HG03025 (cell line): ENCODE measurements at regions not wholly inside any gene's neighbourhood (a gene's known extent, or its start where the extent isn't known, plus 50 kb on each side); places are given as distances from the start of the nearest gene placed in this dataset.

Source experiments
- ATAC-seq: cut with Tn5 transposase; IDR thresholded peaks from one replicate; pipeline ENCODE4 v1.9.1; 2021; ENCODE audit warnings: mild to moderate bottlenecking, moderate library complexity; ENCODE audit not compliant: unreplicated experiment, low FRiP score

DNA sequence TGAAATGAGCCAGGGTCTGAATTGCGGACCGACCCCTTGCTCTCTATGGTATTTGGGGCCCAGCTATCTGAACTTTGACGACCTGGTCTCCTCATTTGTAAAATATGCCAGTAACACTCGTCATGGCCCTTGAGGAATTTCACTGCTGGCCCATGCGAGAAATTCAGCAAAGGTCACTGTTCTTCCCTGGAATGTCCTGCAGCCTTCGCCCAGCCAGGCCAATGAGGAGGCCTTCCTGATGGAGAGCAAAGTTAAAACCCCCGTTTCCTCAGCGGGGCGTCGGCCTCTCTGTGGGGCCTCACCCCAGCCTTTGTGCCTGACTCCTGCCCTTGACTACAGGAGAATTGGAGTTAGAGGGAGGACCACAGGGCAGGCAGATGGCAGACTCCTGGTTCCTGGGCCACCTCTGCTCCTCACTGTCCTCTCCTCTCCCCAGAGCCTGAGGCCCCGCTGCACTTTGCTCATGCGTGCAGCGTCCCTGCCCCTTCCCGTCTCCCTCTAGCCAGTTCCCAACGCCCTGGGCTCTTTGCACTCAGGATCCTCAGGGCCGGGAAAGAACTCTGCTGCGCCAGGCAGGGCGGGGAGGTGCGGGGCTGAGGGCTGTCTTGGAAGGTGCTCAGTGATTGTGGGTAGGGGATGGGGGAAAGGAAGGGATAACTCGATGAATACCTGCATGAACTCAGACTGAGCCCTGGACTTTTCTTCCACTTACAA, 257.0 kb upstream of the RAB6C start:
- no peak for ATAC-seq

DNA sequence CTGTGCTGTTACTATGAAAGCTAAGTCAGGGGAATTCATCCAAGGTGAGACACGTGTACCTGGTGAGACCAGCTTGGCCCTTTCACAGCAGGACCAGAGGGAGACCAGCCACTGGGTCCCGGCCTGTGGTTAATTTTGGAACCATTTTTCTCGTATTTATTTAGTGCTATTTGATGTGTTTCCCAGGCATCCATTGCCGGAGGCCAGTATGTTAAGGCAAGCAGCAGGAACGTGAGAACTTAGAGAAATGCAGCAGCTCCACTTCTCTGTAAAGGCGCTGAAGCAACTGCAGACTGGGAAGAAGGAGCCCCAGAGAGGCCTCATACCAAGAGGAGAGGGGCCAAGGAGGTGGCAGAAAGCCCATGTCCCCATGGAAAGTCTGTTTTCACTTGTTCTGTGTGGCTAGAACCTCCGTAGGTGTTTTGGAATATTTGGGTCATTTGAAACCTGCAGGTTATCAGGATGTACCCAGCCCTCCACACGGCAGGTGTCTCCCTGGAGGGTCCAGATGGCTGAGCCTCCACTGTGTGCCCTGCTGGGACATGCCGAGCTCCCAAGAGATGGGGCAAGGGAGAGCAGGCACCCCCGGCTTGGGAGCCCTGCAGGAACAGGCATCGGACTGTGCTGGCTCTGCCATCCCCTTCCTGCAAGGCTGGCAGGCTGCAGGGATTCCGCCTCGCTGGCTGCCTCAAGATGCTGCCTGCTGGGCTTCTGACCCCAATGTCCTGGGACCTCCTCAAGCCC, 256.0 kb upstream of the RAB6C start:
- no peak for ATAC-seq

DNA sequence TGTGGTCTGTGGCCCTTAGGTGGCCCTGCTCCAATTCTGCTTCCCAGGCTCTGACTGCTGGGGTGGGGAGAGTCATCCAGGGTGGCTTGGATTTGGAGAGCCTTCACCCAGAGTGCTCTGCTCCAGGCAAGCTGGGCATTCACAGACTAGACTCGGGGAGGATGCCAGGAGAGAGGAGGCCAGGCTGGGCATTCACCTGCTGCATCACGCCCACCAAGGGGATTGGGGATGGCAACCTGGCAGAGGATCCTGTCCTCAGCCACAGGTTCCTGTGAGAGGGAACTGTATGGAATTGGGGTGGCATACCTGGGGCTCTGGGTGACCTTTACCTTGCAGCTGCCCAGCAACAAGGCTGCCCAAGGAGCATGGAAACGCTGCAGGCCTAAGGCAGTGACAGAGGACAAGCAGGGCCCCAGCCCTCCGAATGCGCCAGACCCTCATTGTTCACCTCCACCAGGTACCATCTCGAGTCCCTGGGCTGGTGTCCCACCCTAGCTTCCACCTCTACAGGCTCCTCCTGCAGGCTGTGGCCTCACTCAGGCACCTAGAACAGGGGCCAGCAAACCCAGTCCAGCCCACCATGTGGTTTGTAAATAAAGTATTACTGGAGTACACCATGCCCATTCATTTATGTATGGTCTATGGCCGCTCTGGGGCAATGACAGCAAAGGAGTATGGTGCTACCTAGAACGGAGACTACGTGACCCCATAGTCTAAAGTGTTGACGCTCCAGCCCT, 255.3 kb upstream of the RAB6C start:
- ATAC-seq: no peak

DNA sequence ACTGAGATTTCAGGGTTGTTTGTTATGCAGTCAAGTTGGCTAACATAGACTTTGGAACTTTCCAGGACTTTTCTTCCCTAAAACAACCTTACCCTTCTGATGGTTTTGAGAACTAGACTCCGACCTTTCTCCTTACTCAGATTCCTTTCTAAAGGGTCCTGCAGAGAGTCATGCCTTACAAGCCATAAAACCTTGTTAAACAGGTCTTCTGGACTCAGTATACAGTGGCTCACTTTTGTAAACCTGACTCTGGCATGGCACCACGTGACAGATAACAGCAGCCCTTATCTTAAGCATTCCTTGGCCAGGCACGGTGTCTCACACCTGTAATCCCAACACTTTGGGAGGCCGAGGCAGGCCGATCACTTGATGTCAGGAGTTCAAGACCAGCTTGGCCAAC, 253.2 kb upstream of the RAB6C start:
- ATAC-seq: no peak

DNA sequence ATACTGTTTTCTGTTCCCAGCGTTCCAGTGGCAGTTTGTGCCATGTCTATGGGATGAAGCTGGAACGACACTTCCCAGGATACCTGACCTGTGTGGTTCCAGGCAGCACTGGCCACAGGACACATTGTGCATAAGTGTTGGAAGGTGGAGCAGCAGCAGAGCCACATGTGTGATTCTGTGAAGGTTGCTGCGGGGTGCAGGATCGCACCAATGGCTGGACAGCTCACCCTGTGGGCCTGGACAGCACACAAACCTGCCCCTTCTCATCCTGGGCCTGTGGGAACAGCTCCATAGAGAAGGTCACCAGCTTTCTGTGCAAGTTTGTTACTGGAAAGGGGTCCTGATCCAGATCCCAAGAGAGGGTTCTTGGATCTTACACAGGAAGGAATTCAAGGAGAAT, 252.2 kb upstream of the RAB6C start:
- ATAC-seq: no peak

DNA sequence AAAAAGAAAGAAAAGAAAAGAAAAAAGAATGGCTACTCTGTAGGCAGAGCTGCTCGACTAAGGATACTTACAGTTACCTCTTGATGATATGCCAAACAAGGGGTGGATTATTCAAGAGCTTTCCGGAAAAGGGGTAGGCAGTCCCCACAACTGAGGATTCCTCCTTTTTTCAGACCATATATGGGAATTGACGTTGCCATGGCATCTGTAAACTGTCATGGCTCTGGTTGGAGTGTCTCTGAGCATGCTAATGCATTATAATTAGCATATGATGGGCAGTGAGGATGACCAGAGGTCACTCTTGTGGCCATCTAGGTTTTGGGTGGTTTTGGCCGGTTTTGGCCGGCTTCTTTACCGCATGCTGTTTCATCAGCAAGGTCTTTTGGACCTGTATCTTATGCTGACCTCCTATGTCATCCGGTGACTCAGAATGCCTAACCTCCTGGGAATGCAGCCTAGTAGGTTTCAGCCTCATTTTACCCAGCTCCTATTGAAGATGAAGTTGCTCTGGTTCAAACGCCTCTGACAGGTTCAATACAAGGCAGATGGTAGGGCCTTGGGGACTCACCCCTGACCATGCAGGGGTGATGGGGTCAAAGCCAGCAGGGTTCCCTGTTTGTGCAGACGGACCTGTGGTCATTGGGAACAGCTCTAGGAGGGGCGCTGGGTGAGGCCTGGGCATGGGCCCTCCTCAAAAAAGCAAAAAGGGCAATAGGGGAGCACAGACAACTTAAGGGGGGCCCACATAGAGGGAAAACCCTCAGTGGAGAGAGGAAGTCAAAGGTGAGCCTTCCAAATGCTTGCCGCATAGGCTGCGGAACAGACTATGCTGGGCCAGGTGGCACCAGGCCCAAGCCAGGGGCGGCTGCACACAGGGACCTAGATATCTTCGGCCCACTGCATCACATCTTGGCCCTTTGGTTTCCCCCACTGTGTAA, 251.2 kb upstream of the RAB6C start:
- ATAC-seq: no peak

DNA sequence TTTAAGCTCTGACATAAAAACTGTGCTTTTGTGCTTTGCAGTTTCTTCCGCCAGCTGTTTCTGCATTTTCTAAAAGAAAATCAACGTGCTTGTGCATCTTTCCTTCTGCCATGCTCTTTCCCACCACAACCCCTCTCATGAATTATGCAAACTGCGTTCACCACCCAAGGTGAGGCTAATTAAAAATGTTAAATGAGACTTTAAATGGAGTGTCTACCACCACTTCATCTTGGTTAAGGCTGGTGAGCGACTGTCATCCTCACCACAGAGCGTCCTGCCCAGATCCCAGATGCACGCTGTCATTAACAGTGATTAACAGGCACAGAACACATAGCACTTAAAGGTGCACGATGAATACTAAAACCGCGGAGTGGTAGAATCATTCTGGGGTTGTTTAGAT, 250.5 kb upstream of the RAB6C start:
- ATAC-seq: no peak

DNA sequence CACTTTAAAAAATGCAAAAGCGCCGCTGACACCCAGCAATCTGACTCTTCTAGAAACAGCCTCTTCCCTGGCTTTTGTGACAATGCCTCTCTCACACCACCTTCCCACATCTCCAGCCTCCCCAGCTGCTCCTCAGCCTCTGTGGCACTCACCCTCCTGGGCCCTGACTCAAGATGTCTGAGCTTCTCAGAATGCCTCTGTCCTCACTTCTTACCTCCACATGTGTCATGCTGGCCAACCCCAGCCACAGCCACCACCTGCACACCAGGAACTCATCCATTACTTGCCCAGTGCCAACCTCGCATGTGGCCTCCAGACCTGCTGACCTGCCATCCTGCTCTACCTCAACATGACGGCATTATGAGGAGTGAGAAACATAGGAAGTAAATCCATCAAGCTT, 249.8 kb upstream of the RAB6C start:
- ATAC-seq: no peak

DNA sequence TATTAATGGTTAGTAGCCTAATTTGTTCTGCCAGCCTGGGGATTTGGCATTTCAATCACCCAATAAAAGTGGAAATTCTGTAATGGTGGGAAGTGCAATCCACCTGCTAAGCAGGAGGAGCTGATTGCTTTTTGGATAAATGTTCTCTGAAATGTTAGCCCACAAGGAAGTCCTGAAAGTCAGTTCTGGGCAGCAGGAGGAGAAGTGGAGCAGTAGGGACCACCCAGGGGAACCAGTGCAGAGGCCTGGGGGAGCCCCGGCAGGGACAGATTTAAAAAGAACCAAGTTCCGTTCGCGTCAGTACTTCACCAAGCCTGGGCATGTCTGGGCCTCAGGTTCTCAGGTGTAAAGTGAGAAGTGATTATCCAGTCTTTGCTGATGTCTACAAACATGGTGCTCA, 248.5 kb upstream of the RAB6C start:
- no peak for ATAC-seq

DNA sequence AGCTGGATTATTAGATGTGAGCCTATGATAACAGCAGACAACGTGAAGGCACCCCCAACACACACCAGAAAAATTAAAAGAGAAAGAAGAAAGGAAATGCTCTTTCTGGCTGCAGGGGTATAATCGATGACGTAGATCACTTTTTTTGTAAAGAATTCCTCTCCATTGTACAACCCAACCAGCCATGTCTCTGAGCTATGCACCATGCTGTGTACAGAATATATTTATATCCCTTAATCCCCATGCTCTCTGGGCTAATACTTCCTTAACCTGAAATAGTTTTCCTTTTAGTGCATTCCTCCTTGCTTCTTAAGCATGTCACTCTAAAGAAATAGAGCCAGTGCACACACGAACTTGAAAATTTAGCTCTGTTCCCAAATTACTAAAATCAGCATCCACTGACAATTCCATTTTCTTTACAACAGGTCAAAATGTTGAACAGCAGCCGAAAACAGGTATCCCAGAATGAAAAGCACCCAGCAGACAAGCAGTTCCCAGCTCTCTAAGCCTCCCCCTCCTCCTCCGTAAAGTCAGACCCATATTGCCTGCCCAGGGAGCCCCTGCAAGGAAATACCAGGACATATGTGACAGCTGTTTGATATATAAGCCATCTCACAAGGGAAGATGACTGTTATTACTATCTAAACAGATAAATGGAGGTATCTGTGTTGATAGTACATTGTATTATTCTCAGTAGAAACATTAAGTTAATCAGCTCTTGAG, 247.4 kb upstream of the RAB6C start:
- no peak for ATAC-seq

DNA sequence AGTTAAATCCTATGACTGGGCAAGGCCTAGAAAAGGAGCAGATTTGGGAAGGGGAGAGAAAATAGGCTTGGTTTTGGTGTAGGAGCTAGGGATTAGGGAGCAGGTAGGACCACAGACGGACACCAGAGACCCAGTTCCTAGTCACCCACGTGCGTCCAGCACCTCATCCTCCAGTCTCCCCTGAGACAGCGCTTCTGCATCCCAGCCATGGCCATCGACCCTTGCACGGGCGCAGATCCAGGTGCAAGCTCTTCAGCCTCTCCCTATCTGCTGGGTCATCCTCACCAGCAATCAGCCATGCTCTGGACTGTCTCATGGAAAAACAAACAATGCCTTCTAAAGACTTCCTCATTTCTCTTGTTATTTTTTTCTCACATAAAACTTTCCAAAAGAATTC, 246.8 kb upstream of the RAB6C start:
- ATAC-seq: no peak

DNA sequence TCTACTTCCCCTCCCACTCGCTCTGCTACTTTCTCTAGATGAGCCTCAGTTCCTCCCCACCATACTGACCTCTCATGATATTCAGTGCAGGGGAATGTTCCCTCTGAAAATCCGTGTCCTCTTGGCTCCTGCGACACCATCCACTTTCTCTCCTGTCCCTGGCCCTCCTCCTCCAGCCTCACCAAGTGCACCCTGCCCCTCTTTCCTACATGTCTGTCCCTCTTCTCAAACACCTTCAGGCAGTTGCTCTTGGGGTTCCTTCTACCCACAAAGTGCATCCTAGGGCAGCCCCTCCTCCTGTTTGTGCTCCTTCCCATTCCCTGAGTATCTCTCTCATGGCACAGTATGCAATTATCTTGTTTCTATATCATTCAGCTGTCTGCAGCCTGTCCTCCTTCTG, 246.4 kb upstream of the RAB6C start:
- ATAC-seq: no peak

DNA sequence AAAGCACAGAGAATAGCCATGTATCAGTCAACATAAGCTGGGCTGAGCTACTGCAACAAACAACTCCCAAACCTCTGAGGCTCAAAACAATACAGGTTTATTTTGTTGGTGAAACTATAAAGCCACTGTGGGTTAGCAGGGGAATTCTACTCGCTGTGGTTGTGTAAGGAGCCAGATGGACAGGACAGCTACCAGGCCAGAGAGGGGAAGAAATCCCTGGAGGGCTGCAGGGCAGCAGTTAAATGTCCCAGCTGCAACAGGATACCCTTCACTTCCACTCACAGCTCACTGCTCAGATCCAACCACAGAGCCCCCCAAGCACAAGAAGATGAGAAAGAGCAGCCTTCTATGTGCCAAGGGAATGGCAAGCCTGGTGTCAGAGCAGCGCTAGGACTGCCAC, 245.9 kb upstream of the RAB6C start:
- no peak for ATAC-seq

DNA sequence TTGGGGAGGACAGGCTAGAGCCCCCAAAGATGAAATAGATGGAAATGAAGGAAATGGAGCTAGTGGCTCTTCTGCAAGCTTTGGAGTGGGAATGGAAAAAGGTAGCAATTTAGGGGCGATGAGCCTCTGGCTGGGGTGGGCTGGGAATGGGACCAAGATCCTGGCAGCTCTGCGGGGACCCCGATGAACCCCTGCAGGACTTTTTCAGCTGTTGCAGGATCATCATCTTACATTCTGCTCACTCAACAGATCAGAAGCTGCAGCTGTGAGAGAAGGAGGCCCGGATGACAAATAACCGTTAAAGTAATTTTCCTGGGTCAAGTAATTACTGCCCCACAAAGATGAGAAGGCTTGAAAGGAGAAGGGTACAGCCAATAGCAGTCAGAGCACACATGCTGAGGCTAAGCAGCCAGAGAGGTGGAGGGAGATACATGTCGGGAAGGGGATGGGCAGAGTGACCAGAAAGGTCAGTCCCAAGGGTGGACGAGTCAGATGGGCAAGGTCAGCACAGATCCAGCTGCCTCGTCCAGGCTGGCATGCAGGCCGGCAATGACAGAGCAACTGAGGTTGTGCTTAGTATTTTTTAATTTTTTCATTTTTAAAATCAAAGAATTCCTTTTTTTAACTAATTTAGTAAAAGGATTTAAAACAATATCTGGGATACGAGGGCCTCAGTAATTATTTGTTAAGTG, 245.0 kb upstream of the RAB6C start:
- ATAC-seq: no peak

DNA sequence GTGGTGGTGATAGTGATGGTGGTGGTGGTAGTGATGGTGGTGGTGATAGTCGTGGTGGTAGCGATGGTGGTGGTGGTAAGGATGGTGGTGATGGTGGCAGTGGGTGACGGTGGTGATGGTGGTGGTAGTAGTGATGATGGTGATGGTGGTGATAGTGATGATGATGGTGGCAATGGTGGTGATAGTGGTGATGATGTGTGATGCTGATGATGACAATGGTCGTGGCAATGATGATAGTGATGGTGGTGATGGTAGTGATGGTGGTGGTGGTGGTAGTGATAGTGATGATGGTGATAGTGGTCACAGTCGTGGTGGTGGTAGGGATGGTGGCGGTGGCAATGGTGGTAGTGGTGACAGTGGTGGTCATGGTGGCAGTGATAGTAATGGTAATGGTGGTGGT, 243.9 kb upstream of the RAB6C start:
- ATAC-seq: no peak

DNA sequence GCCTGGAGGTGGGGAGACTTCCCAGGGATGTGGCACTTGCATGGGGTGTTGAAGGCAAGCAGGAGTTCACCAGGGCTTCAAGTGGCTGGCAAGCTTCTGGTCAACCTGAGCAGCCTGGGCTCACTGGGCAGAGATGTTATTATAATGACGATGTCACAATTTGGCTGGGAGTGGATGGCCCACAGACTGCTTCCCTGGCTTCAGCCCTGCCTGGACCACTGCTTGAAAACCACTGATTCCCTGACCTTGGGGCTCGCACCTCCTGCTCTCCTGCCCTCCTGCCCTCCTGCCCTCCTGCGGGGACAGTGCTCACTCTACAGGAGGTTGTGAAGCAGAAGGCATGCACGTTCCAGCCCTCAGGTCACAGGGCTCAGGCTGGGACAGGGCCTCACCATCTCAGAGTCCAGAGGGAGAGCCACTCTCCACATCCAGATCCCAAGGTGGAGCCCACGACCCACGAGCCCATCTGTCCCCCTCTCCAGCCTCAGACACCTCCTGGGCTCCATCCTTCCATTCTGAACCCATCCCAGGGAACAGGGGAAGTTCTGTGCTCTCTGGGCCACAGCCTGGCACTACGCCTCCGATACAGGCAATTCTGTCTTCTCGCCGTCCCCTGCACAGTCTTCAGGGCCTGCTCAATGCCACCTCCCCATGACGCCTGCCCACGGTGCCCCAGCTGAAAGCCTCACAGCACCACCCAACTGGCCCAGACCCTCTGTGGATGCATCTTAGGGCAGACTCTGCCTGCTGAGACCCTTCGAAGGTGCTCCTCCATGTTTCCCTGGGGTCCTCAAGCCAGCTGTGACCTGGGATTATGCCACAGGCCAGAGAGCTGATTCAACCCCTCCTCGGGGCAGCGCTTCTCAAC, 241.6 kb upstream of the RAB6C start:
- ATAC-seq: no peak

DNA sequence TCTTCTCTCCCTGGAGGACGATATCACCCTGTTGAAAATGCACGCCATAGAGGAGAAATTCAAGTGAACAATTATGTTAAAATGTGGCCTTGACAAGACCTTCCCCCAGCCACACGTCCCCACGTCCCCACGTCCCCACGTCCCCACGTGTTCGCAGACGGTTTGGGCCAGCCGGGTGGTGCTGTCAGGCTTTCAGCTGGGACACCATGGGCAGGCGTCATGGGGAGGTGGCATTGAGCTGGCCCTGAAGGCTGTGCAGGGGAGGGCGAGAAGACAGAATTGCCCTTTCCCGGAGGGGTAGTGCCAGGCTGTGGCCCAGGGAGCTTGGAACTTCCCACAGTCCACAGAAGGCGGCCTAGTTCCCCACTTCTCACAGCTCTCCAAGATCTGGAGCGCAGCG, 240.7 kb upstream of the RAB6C start:
- no peak for ATAC-seq

DNA sequence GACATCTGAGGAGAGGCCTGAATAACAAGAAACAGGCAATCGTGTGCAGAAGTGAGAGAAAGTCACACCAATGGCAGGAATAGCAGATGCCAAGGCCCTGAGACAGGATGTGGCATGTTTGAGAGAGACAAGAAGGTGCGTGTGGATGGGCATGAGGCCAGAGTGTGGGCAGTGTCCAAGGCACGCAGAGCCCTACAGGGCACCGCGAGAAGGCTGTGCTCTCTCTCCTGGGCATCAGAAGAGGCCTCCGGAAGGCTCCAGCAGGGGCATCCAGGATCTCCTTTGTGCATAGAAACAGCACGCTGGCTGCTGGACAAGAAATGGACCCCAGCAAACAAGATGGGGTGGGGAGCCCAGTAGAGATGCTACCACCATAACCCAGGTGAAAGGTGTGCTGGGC, 239.0 kb upstream of the RAB6C start:
- ATAC-seq: no peak
